NCI-H128 (cell line): ENCODE measurements at regions not wholly inside any gene's neighbourhood (a gene's known extent, or its start where the extent isn't known, plus 50 kb on each side); places are given as distances from the start of the nearest gene placed in this dataset.

Source experiments
- DNase-seq: peaks from one replicate; lab custom pipeline; 2025; ENCODE audit not compliant: unreplicated experiment; lab: John Stamatoyannopoulos, UW

DNA sequence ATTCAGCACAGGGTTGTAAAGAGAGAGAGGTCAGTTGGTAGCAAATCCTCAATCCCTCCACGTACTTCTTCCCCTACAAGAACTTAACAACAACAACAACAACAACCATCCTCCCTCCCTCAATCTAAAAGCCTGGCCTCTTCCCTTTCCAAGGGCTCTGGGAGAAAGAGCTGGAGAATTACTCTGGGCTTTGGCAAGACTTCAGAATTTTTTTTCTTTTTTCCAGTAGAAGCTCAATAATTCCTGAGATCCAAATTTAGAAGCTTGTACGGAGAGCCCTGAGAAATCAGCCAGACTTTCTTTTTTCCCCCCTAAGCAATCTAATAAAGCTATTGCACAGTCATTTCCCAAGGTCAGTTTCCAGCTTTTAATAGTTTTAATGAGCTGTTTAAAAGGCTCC, 95.8 kb upstream of the CACNA2D3 start:
- no peak for DNase-seq

DNA sequence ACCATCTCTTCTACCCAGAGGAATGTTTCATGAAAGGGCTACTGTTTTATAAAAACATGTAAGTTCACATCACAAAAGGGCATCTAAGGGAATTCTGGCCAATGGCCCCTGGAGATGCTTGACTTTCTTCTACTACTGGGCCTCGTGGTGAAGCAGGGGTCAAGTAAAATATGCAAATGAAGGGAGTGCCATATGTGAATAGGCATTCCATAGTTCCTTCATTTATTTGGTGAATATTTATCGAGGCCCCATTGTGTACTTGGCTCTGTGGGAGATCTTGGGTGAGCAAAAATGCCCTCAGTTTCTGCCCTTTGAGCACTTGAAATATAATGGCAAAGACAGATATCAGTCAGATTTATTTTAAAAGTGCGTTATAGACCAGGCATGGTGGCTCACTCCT, 101.3 kb upstream of the CACNA2D3 start:
- DNase-seq = no peak

DNA sequence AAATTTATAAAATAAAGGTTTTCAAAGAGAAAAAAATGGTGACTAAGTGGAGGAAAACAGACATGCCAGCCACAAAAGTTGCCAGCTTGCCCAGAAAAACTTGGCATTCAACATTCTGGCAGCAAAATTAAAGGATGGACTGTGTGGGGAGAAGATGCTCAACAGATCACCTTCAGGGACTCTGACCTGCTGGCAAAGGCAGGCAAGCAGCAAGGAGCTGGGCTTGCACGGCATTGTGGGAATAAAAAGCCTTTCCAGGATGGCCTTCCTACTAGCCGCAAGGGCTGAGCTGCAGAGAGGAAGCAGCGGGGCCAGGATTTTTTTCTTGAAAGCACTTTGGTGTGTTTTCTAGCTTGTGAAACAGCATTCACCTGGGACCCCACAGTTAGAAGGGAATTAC, 101.9 kb upstream of the CACNA2D3 start:
- no peak for DNase-seq

DNA sequence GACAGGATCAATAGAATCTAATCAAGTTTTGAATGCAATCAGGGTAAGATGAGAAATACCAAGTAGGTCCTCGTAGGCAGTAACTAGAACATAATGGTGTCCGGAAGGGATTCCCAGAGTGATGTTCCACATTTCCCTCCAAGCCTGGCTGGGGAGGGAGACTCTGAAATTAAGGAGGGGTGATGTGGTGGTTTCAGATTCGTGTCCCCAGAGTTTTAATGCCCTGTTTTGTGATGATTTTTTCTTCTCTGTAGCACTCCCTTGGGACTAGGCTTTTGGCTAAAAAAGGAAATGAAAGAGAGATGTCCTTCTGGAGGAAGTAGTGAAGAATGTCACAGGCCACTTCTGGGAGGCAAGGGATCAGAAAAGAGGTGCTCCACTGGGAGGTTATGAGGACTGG, 108.3 kb upstream of the CACNA2D3 start:
- no peak for DNase-seq

DNA sequence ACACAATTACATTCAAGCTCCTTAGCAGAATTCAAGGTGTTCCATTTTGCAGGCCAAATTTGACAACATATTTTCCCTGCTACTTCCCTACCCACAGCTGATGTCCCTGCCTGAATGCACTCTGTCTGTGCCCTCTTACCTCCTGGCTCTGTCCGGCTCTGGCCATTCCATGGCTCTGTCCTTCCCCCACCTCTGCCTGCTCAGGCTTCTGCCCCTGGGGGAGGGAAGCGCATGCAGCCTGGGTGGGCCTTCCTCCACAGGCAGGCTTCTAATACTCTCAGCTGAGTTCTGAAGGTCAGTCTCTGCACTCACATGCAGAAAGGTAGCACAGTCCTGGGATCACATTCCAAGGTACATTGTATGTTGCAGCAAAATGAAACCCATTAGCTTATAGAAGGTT, 113.6 kb upstream of the CACNA2D3 start:
- no peak for DNase-seq

DNA sequence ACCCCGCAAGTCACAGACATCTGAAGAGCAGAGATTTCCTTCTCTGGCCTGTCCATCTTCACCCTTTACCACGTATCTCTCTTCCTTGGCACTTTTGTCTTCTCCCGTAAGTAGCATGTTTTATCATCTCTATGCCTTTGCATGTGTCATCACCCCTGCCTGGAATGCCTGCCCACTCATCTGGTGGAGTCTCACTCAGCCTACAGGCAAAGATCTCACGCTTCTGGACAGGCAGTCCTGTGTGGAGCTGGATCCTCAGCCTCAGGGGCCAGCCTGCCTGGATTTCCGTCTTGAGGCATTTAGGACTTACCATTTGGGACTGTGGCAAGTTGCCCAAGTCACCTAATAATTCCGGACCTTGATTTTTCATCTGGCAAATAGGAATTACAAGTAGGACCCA, 114.3 kb upstream of the CACNA2D3 start:
- no peak for DNase-seq

DNA sequence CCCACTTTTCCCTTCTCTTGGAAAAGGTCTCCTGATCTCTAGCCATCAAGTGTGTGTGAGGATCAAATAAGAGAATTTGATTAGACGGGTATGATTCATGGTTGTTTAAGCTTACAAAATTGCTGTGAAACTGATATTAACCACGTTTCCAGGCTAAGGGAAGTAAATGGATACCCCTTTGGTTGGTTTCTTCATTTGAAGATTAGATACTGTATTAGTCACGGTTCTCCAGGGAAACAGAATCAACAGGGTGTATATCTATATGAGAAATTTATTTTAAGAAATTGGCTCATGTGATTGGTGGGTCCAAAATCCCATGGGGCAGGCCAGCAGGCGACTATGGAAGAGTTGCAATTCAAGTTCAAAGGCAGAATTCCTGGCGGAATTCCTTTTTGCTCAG, 112.7 kb upstream of the SELENOK start:
- no peak for DNase-seq

DNA sequence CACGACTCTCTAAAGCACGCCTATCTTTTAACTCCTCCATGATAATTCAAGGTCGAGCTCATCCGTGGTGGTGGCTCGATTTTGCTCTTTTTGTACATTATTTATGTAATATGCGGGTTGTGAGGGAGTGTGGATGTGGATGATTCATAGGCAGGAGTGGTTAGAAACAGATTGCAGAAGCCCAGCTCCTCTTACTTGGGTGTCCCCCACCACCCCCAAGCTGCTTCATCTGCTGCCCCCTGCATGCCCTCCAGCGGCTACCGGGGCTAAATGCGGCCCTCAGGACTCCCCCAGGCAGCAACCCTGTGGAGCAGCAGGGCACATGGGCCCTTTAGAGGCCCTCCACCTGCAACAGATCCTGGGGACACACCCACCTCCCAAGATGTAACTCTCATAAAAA, 111.5 kb upstream of the SELENOK start:
- DNase-seq = no peak

DNA sequence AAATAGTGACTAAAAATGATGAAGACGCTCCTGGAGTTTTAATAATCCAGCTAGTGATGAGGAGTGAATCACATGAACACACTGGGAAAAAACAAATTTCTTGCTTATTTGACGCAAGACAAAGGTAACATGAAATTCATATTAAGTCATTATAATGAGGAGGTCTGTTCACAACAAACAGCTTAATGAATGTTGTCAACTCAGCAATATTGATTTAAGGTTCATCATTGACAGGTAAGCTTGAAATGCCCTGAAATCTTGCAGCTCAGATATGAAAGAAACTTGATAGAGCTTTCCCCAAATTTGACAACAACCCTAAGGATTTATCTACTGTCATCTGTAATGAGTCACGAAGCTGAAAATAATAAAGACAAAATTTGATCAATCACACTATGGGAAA, 108.1 kb upstream of the SELENOK start:
- no peak for DNase-seq

DNA sequence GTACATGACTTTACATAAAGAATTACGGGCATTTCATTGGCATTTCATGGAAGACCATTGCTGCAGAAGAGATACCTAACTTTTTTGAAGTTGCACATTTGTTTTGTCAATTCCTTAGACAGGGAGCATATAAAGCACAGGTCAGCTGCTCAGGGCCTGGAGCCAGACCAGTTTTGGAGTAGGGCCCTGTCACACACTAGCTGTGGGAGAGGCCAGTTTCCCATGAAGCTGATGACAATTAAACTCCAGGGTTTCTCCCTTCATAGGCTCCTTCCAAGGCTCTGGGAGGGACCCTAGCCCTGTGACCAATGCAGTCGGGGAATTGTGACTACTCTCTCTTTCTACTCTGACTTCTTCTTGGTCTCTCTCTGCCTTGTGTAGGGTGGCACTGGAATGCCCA, 107.3 kb upstream of the SELENOK start:
- DNase-seq = no peak

DNA sequence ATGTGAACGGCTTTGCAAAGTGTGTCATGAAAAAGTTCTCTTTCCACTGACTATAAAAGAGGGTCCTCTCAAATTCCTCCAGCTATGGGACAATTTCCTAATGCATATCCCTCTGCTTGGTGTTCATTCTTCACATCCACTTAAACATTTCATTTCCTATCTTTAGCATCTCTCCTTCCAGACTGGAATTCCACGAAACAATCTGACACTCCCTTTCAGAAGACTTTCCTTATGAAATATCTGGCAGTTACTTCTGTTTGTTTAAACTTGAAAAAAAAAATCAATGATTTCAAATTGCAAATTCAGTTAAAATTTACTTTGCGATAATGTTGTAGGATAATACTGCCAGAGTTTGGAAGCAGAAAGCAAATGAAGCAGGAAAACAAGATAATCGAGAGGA, 105.8 kb upstream of the SELENOK start:
- no peak for DNase-seq

DNA sequence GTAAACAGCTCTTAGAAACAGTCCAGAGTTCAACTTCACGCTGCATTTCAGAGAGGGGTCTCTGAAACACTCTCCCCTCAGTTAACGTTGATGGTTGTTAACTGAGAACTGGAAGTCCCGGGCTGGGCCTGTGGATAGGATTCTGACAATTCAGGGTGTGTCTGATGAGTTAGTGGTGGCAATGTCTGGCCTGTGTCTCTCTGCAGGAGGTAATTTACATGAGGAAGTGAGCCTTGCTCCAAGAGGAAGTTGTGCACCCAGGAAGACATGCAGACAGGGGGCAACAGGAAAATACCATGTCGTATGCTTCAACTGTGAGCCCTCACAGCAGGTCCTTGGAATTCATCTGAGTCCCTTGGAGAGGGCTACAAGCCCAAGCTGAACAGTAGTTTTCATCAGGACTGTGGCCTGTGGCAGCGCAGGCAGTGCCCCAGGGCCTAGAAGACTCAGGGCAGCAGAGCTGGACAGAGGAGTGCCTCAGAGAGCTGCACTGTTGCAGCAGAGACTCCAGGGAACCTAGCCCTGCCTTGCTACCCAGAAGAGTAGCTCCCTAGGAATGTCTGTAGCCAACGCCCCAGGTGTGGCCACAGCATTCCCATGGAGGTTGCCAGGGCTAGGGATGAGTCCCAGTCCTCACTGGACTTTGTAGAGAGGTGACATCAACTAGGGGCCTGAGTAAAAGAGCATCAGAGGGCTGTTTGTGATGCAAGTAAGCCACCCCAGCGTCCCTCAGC, 104.6 kb upstream of the SELENOK start:
- no peak for DNase-seq

DNA sequence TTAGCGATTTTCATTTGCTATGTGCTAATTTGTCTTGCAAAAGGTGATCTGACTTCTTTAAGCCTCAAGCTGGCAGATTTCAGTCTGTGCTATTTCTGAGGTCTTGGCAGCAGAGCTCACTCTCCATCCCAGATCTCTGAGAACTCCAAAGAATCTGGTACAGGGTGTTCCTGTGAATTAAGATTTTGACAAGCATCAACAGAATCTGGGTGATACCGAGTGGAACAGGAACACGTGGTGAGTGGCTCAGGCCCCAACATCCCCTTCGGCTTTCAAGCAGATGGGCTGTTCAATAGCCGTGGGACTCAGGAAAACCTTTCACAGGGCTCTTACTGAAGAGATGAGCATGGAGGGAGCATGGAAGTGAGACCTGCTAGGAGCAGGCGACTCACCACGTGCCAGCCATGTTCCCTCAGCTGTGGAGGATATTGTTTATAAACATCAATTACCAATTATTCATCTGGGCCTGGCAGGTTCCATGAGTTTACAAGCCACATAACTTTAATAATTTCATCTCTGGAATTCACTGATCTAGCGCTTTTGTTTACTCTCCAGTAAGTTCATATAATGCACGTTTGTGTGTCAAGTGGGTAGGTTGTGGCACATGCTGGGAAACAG, 103.4 kb upstream of the SELENOK start:
- DNase-seq = no peak

DNA sequence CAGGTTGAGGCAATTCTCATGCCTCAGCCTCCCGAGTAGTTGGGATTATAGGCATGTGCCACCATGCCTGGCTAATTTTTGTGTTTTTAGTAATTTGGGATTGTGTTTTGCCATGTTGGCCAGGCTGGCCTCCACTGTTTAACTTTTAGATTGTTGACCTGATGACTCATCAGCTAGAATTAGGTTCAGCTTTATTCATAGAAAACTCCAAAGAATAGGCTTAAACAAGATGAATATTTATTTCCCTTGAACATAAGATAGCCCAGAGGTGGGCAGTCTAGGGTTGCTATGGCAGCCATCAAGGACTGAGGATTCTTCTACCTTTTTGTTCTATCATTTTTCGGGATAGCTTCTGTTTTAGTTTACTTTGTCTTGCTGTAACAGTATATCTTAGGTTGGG, 99.6 kb upstream of the SELENOK start:
- no peak for DNase-seq

DNA sequence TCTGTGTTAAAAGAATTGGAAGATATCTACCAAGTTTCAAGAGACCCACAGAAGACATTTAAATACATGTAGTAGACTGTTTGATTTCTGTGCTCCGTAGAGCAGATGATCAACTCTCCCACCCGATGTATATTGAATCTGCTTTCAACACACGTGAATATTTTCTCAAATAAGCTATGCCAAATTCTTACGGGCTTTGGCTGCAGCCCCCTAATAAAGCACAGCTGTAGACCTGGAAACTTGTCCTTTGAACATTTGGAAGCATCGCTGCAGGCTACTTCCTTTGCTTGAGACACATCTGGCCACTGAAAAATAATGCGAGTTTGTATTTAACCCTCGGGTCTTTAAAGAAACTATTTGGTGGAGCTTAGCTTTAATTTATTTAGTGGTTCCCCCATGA, 98.3 kb upstream of the SELENOK start:
- DNase-seq = no peak

DNA sequence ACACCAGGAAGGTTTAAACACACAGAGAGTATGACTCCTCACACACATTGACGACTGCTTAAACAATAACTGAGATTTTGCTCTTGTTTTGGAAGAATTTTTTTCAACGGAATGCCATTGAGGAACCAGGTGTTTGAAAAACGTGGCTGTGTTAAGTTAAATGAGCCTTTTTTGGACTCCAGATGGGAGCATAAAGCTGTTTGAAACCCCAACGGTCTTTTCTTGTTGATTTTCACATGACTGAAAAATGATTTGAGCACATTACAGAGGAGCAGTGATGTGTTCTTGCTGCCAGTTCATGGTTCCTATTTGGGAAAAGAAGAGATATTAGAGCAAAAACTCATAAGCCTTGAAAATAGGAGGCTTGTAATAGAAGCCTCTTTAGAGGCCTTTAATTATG, 97.8 kb upstream of the SELENOK start:
- no peak for DNase-seq

DNA sequence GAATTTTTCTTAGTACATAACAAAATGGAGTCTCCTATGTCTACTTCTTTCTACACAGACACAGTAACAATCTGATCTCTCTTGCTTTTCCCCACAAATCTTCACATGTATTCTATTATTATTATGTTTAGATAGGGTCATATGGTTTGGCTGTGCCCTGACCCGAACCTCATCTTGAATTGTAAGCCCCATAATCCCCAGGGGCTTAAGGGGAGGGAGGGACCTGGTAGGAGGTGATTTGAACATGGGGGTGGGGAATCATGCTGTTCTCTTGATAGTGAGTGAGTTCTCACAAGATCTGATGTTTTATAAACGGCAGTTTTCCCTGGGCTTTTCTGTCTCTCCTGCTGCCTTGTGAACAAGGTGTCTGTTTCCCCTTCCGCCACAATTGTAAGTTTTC, 86.7 kb upstream of the SELENOK start:
- DNase-seq = no peak

DNA sequence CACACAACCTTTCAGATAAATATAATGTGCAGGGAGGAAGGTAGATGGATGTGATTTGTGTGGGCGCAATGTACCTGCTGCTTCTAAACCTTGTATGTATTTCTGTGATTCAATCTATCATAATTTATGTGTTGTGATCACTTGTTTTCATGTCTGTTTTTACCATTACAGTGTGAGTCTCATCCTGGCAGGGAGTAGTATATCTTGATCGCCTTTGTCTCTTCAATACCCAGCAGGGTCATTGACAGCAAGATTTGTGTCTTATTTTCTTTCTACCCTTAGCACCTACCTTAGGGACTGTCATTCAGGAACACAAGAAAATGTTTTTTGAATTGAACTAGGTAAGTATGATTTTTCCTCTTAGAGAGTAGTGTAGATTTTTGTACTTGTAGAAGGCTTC, 83.7 kb upstream of the SELENOK start:
- DNase-seq = no peak

DNA sequence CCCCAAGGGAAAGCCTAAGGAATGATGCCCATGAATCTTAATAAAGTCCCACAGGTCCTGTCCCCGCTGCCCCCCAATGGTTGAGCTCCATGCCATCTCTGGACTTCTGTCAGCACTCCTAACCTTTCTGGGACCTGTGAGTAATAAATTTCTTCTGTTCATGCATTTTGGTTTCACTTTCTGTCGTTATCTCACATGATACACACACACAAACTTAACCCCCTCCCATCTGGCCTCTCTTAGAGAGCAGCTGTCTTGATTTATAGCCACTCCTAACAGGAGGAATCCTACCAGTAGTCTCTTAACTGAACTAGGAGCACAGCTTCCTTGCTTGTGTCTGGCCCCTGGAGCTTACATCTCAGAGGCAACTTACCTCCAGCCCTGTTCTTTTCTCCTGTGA, 82.7 kb upstream of the SELENOK start:
- DNase-seq = no peak

DNA sequence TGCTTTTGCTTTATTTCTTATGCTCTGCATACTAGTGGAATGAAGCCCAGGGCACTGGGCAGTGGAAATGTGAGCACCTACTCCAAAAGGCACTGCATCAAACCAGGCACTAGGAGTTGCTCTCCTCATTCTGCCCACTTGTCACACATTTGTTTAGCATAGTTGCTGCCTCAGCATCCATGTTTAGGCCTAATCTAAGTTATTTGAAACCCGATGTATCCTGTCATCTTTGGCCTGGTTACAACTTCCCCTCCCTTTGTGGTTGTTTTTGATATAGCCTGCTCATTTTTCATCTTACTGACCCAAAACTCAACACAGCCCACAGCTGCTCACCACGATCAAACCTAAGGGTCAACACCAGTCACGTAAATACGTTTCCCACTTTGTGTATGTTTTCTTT, 82.2 kb upstream of the SELENOK start:
- DNase-seq = no peak

DNA sequence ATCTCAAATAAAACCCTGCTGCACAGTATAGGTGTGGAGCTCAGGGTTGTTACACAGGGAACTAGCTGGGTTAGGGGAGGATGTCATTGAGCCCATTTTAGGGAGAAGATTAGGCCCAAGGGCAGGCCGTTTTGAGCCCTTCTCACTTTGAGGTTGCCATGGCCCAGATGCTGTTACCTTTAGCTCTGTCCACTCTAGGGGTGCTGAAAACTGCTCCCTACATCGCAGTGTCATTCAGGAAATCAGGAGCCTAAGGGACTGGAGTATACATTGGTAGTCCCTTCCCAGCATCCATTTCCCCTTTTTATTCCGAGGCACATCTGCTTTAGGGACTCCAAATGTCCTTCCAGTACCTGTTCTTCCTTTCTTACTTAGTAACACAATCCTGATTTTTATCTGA, 79.0 kb upstream of the SELENOK start:
- no peak for DNase-seq

DNA sequence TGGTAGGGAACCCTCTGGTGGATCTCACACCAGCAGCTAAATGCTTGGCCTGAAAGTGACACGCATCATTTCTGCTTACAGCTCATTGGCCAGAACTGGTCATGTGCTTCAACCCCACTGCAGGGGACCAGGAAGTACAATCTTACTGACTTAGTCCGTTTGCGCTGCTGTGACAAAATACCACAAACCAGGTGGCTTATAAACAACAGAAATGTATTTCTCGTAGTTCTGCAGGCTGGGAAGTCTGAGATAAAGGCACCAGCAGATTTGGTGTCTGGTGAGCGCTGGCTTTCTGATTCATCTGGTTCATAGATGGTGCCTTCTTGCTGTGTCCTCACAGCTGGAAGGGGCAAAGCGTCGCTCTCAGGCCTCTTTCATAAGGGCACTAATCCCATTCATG, 77.4 kb upstream of the SELENOK start:
- no peak for DNase-seq

DNA sequence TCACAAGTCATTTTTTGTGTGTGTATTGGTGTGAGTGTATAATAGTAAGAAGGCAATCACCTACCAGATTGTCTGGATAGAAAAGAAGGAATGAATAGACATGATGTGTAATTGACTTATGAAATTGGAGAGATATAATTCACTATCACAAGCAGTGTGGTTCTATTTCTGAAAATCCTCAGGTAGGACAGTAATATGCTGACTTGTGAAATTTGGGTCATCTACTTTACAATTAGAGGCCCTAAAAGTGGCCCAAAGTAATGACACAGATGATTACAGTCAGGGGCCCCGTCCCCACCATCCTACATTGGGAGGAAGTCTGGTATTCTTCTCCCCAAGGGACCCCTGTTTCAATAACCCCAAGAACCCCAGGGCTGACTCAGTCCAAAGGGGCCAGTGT, 73.6 kb upstream of the SELENOK start:
- DNase-seq = no peak
